DMS 273 (cell line): ENCODE measurements at regions not wholly inside any gene's neighbourhood (a gene's known extent, or its start where the extent isn't known, plus 50 kb on each side); places are given as distances from the start of the nearest gene placed in this dataset.
"Not testable (repeated sequence)": the region's sequence is repeated elsewhere in the genome, so short reads cannot be mapped to it uniquely, and the experiment has no call there.

Experiments
- DNase-seq: peaks from one replicate; lab custom pipeline; 2025; ENCODE audit not compliant: unreplicated experiment; lab: John Stamatoyannopoulos, UW

GRCh38 chr7:11221984-11222383, 248.3 kb downstream of the PHF14 start:
- no peak for DNase-seq

DNA sequence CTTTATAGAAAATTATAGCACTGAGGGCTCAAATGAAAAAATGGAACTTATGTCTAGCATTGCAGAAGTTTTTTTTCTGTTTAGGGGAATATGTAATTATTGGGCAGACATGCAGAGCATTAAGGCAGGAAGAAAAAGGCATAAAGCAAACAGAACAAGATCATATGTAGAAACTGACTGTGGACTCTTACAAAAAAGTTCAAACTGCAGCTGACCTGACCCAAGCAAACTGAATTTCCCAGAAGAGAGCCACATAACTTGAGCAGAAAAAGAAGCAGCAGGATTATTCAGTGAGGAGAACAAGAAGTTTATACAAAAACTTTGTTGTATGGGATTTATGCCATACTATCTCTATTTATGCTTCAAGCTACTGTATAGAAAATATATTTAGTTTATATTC, 250.9 kb downstream of the PHF14 start:
- no peak for DNase-seq

DNA sequence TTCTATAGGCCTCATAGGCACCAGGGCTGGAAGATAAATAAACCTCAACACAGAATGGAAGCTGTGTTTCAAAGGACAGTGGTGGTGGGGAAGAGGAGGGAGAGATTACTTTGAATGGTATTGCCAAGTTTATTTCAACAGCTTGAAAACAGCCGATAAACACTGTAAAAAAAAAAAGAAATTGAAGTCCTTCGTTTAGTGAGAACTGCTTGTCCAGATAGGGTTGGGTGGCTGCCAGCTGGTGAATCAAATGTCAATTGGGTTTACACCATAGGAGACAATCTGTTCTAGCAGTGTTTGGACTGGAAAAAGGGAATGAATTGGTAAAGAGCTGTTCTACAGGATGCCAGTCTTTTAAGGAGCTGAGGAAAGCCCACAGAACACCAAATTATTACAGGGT, 254.8 kb downstream of the PHF14 start:
- peak; percentile 93 for DNase-seq

DNA sequence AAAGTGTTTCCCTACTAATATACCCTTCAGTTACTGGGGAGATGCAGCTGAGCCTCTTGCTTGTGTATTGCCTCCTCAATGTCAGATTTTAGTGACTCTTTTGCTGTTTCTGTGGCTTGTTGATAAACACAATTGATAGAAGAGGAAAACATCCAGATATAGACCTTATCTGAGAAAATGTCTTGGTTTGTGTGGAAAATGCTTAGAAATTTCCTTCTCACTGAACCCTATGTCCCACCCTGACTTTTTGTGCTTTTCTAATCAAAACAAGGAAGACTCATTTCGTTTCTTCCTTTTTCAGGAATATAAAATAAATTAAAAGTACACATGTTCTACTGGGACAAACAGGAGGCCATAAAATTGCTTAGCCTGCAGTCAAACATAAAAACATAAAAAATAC, 257.5 kb downstream of the PHF14 start:
- DNase-seq, result no peak

DNA sequence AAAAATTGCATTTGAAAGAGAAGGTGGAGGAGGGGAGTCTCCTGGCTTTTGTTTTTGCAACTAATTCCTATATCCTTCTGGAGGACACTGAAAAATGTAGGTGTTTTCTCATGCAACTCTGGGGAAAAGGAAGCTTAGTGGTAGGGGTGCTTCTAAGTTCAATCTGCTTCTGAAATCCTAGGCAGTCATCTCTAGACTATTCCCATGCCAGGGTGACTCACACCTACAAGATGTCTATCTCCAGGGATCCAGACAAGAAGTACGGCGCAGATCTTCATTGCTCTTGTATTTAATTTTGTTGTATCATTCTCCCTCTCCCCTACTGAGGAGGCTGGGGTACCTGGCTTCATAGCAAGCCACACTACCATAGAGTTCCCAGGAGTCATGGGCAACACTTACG, 258.8 kb downstream of the PHF14 start:
- DNase-seq, result no peak

GRCh38 chr7:11233871-11234270, 260.2 kb downstream of the PHF14 start:
- no peak for DNase-seq

- DNase-seq, result no peak
Observed at GRCh38 chr7:11235491-11235890, 261.8 kb downstream of the PHF14 start.

DNA sequence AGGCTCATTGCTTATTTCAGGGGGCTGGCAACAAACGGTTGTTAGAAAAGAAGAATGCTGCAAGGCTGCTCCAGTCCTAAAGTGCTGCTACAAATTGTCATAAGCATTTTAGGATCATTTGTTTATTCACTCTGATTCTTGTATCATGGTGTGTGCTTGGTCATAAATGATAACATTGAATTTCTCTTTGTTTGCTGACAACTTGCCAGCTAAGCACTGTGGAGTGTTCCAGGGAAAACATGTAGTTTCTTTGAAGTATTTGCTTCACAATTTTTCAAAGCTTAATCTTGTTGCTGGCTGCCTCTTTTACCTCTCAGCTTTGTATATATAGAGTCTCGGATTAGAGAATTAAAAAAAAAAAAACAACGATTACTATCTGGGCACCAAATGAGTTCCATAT, 263.0 kb downstream of the PHF14 start:
- no peak for DNase-seq

DNA sequence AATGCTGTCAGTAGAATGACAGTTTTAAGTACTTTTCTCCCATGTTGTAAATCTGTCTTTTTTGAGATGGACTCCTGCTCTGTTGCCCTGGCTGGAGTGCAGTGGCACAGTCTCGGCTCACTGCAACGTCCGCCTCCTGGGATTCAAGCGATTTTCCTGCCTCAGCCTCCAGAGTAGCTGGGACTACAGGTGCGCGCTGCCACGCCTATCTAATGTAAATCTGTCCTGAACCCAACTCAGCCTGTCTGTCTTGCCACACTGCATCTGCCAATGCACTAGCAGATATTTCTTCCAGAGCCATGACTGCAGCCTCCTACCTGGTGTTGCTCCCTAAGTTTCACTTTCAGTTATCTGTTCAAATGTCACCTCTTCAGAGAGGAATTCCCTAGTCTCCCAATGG, 264.1 kb downstream of the PHF14 start:
- DNase-seq, result no peak

DNA sequence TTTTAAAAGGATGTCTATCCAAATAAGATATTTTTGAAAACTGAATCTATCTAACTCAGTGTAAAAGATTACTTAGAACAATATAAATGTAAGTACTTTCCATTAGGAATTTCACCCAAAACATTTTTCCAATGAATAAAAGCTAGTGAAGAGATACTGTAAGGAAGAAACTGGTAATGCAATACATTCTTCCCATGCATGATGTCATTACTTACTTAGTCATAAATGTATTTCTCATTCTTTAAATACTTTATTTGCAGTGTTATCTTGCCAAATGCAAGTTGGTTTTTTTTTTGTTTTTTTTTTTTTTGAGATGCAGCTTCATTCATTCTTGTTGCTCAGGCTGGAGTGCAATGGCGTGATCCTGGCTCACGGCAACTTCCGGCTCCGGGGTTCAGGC, 265.6 kb downstream of the PHF14 start:
- no peak for DNase-seq

GRCh38 chr7:11243739-11244138, 270.1 kb downstream of the PHF14 start:
- no peak for DNase-seq

GRCh38 chr7:11244149-11244548, 270.5 kb downstream of the PHF14 start:
- DNase-seq, result no peak

DNA sequence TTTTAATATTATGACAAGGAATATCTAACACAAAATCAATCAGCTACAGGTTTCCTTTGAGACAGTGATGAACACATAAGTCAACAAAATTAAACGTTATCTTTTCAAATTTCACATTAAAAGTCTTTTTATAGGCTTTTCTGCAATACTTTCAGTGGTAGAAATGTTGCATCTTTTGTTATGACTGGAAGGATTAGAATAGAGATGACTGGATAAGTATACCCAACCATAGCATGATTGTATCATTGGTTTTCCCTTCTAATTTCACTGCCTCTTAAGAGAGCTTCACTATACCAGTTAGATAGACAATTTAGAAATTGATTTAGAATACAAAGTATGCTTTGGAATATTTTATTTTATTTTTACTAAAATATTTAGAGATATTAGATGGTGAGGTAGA, 273.9 kb downstream of the PHF14 start:
- no peak for DNase-seq

DNA sequence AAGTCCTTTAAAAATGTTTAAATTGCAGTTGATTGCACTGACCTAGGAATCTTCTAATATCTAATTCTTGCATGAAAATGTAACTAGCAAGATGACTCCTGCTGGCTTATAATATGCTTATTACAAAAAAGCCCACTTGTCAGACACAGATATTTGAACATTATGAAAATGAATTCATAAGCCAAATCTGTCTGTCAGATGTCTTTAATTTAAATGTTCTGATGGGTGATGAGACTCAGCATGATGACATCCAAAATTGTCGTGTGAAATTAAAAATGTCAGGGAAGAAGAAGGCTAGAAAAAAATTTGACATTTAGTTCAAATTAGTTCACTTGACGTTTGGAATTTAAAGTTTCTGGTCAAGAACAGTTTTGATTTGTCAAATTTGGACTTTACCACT, 277.8 kb downstream of the PHF14 start:
- DNase-seq, result no peak

GRCh38 chr7:11252011-11252607, 278.4 kb downstream of the PHF14 start:
- DNase-seq, result peak; percentile 52

DNA sequence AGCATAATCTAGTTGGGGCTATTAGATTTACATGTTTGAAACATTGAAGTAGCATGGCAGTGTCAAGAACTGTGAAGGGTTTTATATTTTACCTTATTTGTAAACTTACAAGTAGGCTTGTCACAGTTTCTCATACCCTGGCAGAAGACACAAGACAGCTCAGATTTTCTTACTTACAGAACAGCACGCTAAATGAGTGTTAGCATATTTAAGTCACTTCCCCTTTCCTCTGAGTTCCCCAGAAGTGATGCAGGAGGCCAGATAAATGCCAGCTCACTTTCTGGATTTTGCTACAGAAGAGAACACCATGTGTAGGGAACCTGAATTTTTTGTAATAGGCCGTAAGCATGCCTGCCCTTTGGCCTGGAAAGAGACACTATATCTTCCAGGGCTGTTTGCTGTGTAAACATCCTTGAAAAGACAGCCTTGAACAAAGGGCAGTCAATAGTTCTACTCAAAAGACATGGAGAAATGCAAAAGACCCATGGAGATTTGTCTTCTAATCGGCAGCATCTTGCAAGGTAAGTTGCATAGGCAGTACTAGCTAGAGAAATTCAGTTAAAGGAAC, 279.1 kb downstream of the PHF14 start:
- no peak for DNase-seq

GRCh38 chr7:11256501-11256900, 282.8 kb downstream of the PHF14 start:
- DNase-seq, result peak; percentile 49

- peak; percentile 83 for DNase-seq
Observed at GRCh38 chr7:11261470-11261869, 287.8 kb downstream of the PHF14 start.

- no peak for DNase-seq
Observed at GRCh38 chr7:11266101-11266500, 292.4 kb downstream of the PHF14 start.

DNA sequence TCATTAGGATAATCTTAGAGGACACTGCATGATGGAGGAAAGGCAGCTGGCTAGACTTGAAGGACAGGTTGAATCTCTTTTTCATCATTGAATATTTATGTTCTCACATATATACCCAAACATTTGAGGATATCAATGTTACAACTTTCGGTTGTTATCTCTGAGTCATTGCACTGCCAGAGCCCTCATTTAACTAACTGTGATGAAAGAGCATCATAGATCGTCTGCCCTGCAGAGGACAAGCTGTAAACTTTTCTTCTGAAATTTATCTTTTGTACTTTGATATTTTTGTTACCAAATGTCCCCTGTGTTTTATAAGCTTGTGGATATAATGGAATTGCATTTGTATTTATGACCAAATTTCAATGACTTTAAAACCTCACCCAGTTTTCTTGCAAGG, 298.7 kb downstream of the PHF14 start:
- DNase-seq, result no peak

- DNase-seq, result no peak
Observed at GRCh38 chr7:11274074-11274473, 300.4 kb downstream of the PHF14 start.

GRCh38 chr7:11281953-11282352, 308.3 kb downstream of the PHF14 start:
- DNase-seq, result no peak

DNA sequence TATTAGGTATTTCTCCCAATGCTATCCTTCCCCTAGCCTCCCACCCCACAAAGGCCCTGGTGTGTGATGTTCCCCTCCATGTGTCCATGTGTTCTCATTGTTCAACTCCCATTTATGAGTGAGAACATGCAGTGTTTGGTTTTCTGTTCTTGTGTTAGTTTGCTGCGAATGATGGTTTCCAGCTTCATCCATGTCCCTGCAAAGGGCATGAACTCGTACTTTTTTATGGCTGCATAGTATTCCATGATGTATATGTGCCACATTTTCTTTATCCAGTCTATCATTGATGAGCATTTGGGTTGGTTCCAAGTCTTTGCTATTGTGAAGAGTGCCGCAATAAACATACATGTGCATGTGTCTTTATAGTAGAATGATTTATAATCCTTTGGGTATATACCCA, 309.9 kb downstream of the PHF14 start:
- not testable (repeated sequence) for DNase-seq
